KMS-11 (cell line): ENCODE measurements at regions not wholly inside any gene's neighbourhood (a gene's known extent, or its start where the extent isn't known, plus 50 kb on each side); places are given as distances from the start of the nearest gene placed in this dataset.

Source experiments
- H2AFZ ChIP-seq: fragments of 200-600 bp; sonication (generic); 2 replicates; pipeline ENCODE4 v1.6.1; 2016; ENCODE audit warnings: antibody characterized with exemption, mixed run types, low read depth
- H3K27ac ChIP-seq: fragments of 200-600 bp; sonication (generic); 2 replicates; pipeline ENCODE4 v1.6.1; 2016; ENCODE audit warnings: mild to moderate bottlenecking, mixed run types
- H3K27me3 ChIP-seq: fragments of 200-600 bp; sonication (generic); 2 replicates; pipeline ENCODE4 v1.6.1; 2017; ENCODE audit warnings: mild to moderate bottlenecking, low read depth, mixed run types, moderate library complexity; ENCODE audit not compliant: insufficient read depth
- H3K36me3 ChIP-seq: fragments of 200-600 bp; sonication (generic); 2 replicates; pipeline ENCODE4 v1.6.1; 2017; ENCODE audit warnings: mild to moderate bottlenecking, mixed run types; ENCODE audit not compliant: insufficient read depth
- H3K4me1 ChIP-seq: fragments of 200-600 bp; sonication (generic); 2 replicates; pipeline ENCODE4 v1.6.1; 2016; ENCODE audit warnings: mild to moderate bottlenecking, low read depth, mixed run types; ENCODE audit not compliant: poor library complexity, severe bottlenecking
- H3K4me2 ChIP-seq: fragments of 200-600 bp; sonication (generic); 2 replicates; pipeline ENCODE4 v1.7.0; 2016; ENCODE audit warnings: mild to moderate bottlenecking, mixed run types
- H3K4me3 ChIP-seq: fragments of 200-600 bp; sonication (generic); IDR thresholded peaks from 2 replicates; pipeline ENCODE4 v1.6.1; 2017; ENCODE audit warnings: low read depth, low read length, mixed read lengths; ENCODE audit not compliant: insufficient read depth
- H3K79me2 ChIP-seq: fragments of 200-600 bp; sonication (generic); 2 replicates; pipeline ENCODE4 v1.6.1; 2016; ENCODE audit warnings: low read depth, mixed run types; ENCODE audit not compliant: insufficient read depth
- H3K9ac ChIP-seq: fragments of 200-600 bp; sonication (generic); 2 replicates; pipeline ENCODE4 v1.6.1; 2016; ENCODE audit warnings: mild to moderate bottlenecking, mixed run types
- H4K20me1 ChIP-seq: fragments of 200-600 bp; sonication (generic); 2 replicates; pipeline ENCODE4 v1.6.1; 2016; ENCODE audit warnings: mild to moderate bottlenecking, mixed run types; ENCODE audit not compliant: insufficient read depth
- CTCF ChIP-seq: fragments of 200-600 bp; sonication (generic); conservative IDR thresholded peaks from 2 replicates; pipeline ENCODE4 v1.6.1; 2017; ENCODE audit warnings: low read depth, mild to moderate bottlenecking, antibody characterized with exemption, low read length, moderate library complexity, mixed read lengths

GRCh38 chr11:10401256-10401655 is 53.8 kb upstream of the AMPD3 start:
- Histone ChIP-seq H3K4me2 (no peak overlapping the region), H3K79me2 (no peaks in the 10 kb centered on the region), H4K20me1 (no peaks in the 10 kb centered on the region), H3K27ac (no peak overlapping the region), H3K4me1 (peaks cover 9% of the 10 kb centered on the region), H3K27me3 (no peaks in the 10 kb centered on the region), H3K4me3 (no peak overlapping the region), H2AFZ (no peak overlapping the region), H3K9ac (no peak overlapping the region), H3K36me3 (no peaks in the 10 kb centered on the region)
- no peak for TF ChIP-seq CTCF

- no peak overlapping the region for H3K27ac ChIP-seq
- H3K4me2 ChIP-seq = no peak overlapping the region
- no peak for TF ChIP-seq CTCF
- H2AFZ ChIP-seq = no peak overlapping the region
- peaks cover 12% of the 10 kb centered on the region for H3K4me1 ChIP-seq
- no peaks in the 10 kb centered on the region for H3K27me3 ChIP-seq
- no peak overlapping the region for H3K4me3 ChIP-seq
- H4K20me1 ChIP-seq = no peaks in the 10 kb centered on the region
- no peaks in the 10 kb centered on the region for H3K79me2 ChIP-seq
- no peaks in the 10 kb centered on the region for H3K36me3 ChIP-seq
- H3K9ac ChIP-seq = no peak overlapping the region
These were observed 53.2 kb upstream of the AMPD3 start for GRCh38 chr11:10401696-10402392.
